Peyer's patch (tissue), 4 donors: ENCODE measurements at regions not wholly inside any gene's neighbourhood (a gene's known extent, or its start where the extent isn't known, plus 50 kb on each side); places are given as distances from the start of the nearest gene placed in this dataset.

Source experiments
- CTCF ChIP-seq, 6 experiments: fragments of 450-650 bp in 4 of 6; fragments of 200-600 bp in 2 of 6; sonication (generic) in 1 of 6; IDR thresholded peaks; one replicate each; pipeline ENCODE4 v1.5.1; 2017 to 2019; ENCODE audit warnings: antibody characterized with exemption in 6 of 6, mild to moderate bottlenecking in 3 of 6, moderate library complexity in 1 of 6
- POLR2A ChIP-seq, 2 donors: fragments of 450-650 bp; IDR thresholded peaks; one replicate each; pipeline ENCODE4 v1.5.1; 2017; ENCODE audit warnings: antibody characterized with exemption in 2 of 2, mild to moderate bottlenecking in 2 of 2, moderate library complexity in 2 of 2

GRCh38 chr11:119479685-119480275 lies 56.8 kb upstream of the THY1 start:
- peak in 1 of 6 experiments; percentile 5 for TF ChIP-seq CTCF (IDR thresholded peaks at IDR 0.05)
- no peak for TF ChIP-seq POLR2A (IDR thresholded peaks at IDR 0.05)
